ENCODE measurements at regions not wholly inside any gene's neighbourhood (a gene's known extent, or its start where the extent isn't known, plus 50 kb on each side); places are given as distances from the start of the nearest gene placed in this dataset.

- TF ChIP-seq CTCF (IDR thresholded peaks at IDR 0.05 in 4 of 5, conservative IDR thresholded peaks at IDR 0.05 in 1 of 5) (no peak), POLR2A (IDR thresholded peaks at IDR 0.05) (no peak)
Measured at GRCh38 chr1:193471981-193472380, 285.6 kb upstream of the B3GALT2 start.
